Activated CD4-positive, alpha-beta T cell treated with anti-CD3 and anti-CD28 coated beads, Interleukin-2, amount 10 ng/mL, durations not matched to agents 7 days and 5 days (primary cell): ENCODE measurements at regions not wholly inside any gene's neighbourhood (a gene's known extent, or its start where the extent isn't known, plus 50 kb on each side); places are given as distances from the start of the nearest gene placed in this dataset.
A peak's percentile ranks its signal among the peaks of the same experiment; 100 is the strongest.
"Not testable (repeated sequence)": the region's sequence is repeated elsewhere in the genome, so short reads cannot be mapped to it uniquely, and the experiment has no call there.

Experiments
- CTCF ChIA-PET: fragments of 350-600 bp; sonication (Branson Sonifier 250); formaldehyde crosslinking; loops from one replicate; lab custom pipeline; 2021; ENCODE audit warnings: antibody characterized with exemption; lab: Charles Lee
- POLR2A ChIA-PET: fragments of 350-600 bp; sonication (Branson Sonifier 250); formaldehyde crosslinking; loops from one replicate; lab custom pipeline; 2021; ENCODE audit warnings: antibody characterized with exemption; lab: Charles Lee
- DNase-seq: peaks from one replicate; pipeline ENCODE4 v3.0.0-alpha.2; 2020
- H3K27ac Mint-ChIP-seq: one replicate; pipeline ENCODE4 v1.8.0; 2021; ENCODE audit warnings: mild to moderate bottlenecking, moderate library complexity, mixed read lengths
- H3K27me3 Mint-ChIP-seq: one replicate; pipeline ENCODE4 v1.8.0; 2021; ENCODE audit warnings: mixed read lengths
- H3K36me3 Mint-ChIP-seq: one replicate; pipeline ENCODE4 v1.8.0; 2021; ENCODE audit warnings: low read depth, mixed read lengths
- H3K4me1 Mint-ChIP-seq: one replicate; pipeline ENCODE4 v1.8.0; 2021; ENCODE audit warnings: mixed read lengths
- H3K4me3 Mint-ChIP-seq: one replicate; pipeline ENCODE4 v1.8.0; 2021; ENCODE audit warnings: mild to moderate bottlenecking, moderate library complexity, mixed read lengths
- H3K9me3 Mint-ChIP-seq: one replicate; pipeline ENCODE4 v1.8.0; 2021; ENCODE audit warnings: mixed read lengths

GRCh38 chr5:124902097-124902821 lies 155.8 kb upstream of the ZNF608 start:
- Mint-ChIP-seq H3K36me3 (no peaks in the 10 kb centered on the region), H3K27me3 (no peaks in the 10 kb centered on the region), H3K4me3 (no peak overlapping the region), H3K27ac (no peak overlapping the region), H3K4me1 (peaks cover 10% of the 10 kb centered on the region), H3K9me3 (no peaks in the 10 kb centered on the region)
- CTCF ChIA-PET: no interaction called here
- POLR2A ChIA-PET: no interaction called here
- DNase-seq: peak; percentile 9

GRCh38 chr5:124905256-124906130 lies 159.1 kb upstream of the ZNF608 start:
- H3K27ac Mint-ChIP-seq: no peak overlapping the region
- ChIA-PET POLR2A (no interaction called here), CTCF (no interaction called here)
- no peak for DNase-seq
- no peaks in the 10 kb centered on the region for H3K36me3 Mint-ChIP-seq
- no peak overlapping the region for H3K4me3 Mint-ChIP-seq
- peaks cover 10% of the 10 kb centered on the region for H3K4me1 Mint-ChIP-seq
- no peaks in the 10 kb centered on the region for H3K9me3 Mint-ChIP-seq
- peaks cover 2% of the 10 kb centered on the region for H3K27me3 Mint-ChIP-seq

DNA sequence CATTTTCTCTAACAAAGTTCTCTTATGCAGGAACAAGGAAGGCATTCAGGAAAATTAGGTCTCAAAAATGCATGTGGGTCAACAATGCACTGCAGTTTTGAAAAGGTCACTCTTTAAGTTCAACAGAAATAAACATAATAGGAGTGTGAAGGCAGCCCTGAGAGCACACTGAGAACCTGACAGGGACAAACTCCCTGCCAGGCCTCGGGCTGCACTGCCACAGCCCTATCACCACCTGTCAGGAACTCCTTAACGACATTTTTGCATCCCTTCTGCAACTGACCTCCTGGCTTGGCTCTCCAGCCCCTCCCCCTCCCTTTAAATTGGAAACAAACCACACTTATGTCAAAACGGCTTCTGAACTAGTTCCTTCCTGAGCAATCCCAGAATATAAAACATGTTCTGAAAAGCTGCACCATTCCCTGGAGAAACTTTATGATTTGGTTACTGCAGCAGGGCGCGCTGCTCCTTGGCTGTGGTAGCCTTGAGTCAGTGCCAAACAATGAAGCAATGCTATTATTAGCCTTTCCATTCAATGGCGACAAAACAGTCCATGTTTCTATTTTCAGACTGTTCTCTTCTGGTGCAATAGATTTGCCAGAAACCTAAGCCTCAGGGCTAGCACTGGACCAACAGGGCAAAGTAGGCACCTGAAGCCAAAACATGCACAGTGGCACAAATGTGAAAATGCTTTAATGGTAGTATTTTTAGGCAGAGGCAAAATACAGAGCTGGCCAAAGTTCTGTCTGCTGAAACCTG lies 160.1 kb upstream of the ZNF608 start:
- Mint-ChIP-seq H3K9me3 (no peaks in the 10 kb centered on the region), H3K27ac (no peak overlapping the region), H3K4me1 (peaks cover 10% of the 10 kb centered on the region), H3K27me3 (peaks cover 2% of the 10 kb centered on the region), H3K4me3 (no peak overlapping the region), H3K36me3 (no peaks in the 10 kb centered on the region)
- ChIA-PET CTCF (interaction anchor here (0.6 kb wide), 1 partner anchor 8 kb away, joined by 3 read pairs; no protein-coding TSS in a partner anchor), POLR2A (no interaction called here)
- DNase-seq: no peak

DNA sequence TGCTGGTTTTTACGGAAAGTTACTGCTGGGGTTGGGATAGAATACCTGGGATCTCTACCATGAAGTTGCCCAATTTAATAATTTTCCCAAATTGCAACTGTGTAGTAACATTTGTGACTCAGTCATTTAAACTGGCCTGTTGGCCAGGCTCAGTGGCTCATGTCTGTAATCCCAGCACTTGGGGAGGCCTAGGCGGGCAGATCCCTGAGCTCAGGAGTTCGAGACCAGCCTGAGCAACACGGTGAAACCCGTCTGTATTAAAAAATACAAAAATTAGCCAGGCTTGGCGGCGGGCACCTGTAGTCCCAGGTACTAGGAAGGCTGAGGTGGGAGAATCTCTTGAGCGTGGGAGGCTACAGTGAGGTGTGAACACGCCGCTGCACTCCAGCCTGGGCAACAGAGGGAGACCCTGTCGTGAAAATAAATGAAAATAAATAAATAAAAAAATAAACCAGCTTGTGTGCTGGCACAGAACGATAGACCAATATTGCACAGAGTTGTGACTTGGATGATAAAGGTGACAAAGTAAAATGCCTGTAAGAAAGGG lies 160.7 kb upstream of the ZNF608 start:
- Mint-ChIP-seq H3K9me3 (no peaks in the 10 kb centered on the region), H3K4me3 (no peak overlapping the region), H3K27me3 (peaks cover 2% of the 10 kb centered on the region), H3K4me1 (peaks cover 7% of the 10 kb centered on the region), H3K27ac (no peak overlapping the region), H3K36me3 (no peaks in the 10 kb centered on the region)
- no peak for DNase-seq
- CTCF ChIA-PET: interaction anchor here (0.6 to 0.7 kb wide), 2 partner anchors 8 to 295 kb away, joined by 3 to 5 read pairs; no protein-coding TSS in a partner anchor
- POLR2A ChIA-PET: no interaction called here

DNA sequence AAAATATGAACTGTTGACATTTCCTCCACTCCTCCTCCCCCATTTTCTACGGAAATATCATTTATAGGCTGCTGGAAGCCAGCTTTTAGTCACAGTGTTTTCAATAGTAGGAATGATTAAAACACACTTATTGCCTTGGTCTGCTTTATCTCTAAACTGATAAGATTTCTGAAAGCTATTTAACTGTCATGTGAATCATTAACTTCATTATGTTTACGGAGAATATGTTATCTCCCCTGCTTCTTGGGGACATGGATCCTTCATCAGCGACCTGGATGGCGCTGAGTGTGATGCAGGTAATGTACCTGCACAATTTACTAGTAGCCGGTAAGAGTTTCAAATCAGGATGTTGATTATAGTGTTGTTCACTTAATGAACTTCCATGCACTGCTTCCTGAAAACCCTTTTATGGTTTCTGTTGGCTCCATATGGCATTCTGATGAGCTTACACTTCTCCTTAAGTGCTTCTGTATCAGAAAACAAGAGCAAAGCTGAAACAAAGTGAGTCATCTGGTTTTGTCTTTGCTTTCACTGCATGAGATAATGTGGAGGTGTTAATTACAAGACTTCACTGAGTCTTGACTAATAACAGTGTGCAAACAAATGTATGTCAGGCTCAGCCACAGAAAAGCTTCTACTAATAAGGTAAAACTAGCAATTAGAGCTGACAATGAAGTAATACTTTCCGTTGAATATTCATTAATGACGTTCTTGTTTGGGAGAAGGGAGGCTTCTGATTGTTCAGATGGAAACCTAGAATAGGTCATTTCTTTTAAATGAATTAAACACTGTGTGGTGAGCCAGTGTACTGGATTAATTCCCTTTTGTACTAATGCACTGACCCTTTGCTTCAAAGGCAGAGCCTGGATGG lies 162.4 kb upstream of the ZNF608 start:
- no peak for DNase-seq
- H3K4me1 Mint-ChIP-seq: no peaks in the 10 kb centered on the region
- no peak overlapping the region for H3K27ac Mint-ChIP-seq
- H3K36me3 Mint-ChIP-seq: no peaks in the 10 kb centered on the region
- POLR2A ChIA-PET: no interaction called here
- H3K9me3 Mint-ChIP-seq: no peaks in the 10 kb centered on the region
- H3K4me3 Mint-ChIP-seq: no peak overlapping the region
- peaks cover 2% of the 10 kb centered on the region for H3K27me3 Mint-ChIP-seq
- CTCF ChIA-PET: no interaction called here

DNA sequence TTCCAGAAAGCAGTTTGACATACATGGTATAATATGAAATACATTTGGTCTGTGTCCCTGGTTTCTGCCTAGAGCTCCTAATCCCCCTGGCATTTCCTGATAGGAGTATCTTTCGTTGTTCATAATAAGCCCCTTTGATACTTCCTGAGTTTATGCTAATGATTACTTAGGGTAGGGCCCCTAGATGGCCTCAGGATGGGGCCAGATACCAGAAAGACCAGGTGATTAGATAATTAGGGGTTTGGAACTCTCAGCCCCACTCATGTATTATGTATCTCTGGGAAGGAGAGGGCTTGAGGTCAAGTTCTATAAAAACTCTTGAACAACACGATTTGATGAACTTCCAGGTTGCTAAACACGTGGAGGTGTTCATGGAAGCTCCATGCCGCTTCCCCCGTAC lies 163.3 kb upstream of the ZNF608 start:
- H3K9me3 Mint-ChIP-seq: no peaks in the 10 kb centered on the region
- peaks cover 6% of the 10 kb centered on the region for H3K27me3 Mint-ChIP-seq
- H3K4me3 Mint-ChIP-seq: no peak overlapping the region
- no peak overlapping the region for H3K27ac Mint-ChIP-seq
- H3K36me3 Mint-ChIP-seq: no peaks in the 10 kb centered on the region
- no peaks in the 10 kb centered on the region for H3K4me1 Mint-ChIP-seq
- POLR2A ChIA-PET: no interaction called here
- DNase-seq: no peak
- CTCF ChIA-PET: no interaction called here

DNA sequence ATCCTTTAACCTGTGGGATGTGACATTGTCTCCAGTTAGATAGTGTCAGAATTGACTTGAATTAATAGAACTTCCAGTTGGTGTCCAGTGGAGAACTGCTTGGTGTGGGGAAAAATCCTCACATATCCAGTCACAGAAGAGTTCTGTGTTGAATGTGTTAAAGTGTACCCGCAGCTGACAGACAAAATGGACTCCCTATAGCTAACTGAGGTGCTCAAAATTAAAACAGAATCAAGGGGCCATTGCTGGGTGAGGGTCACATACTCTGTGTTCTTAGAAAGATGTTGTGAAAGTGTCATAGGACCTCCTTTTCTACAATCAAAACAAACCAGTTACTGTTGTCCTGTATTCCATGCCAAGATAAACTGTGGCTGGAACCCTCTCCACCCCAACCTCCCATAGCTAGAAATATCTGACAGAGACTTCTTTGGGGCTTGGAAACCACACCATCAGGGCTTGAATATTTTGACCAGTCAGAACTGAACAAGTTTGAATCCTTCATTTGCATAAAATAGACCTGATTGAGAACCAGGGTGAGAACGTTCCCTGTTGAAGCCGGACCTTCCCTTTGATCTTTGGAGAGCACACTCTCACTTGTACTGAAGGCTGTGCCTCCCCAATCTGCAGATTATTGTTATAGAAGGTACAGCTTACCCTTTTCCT lies 164.0 kb upstream of the ZNF608 start:
- no peak overlapping the region for H3K4me3 Mint-ChIP-seq
- no peak for DNase-seq
- ChIA-PET CTCF (no interaction called here), POLR2A (no interaction called here)
- H3K4me1 Mint-ChIP-seq: no peaks in the 10 kb centered on the region
- no peaks in the 10 kb centered on the region for H3K9me3 Mint-ChIP-seq
- no peak overlapping the region for H3K27ac Mint-ChIP-seq
- no peaks in the 10 kb centered on the region for H3K36me3 Mint-ChIP-seq
- H3K27me3 Mint-ChIP-seq: peaks cover 6% of the 10 kb centered on the region

- Mint-ChIP-seq H3K27me3 (peaks cover 6% of the 10 kb centered on the region), H3K27ac (no peak overlapping the region), H3K4me3 (no peak overlapping the region), H3K4me1 (no peaks in the 10 kb centered on the region), H3K36me3 (no peaks in the 10 kb centered on the region), H3K9me3 (no peaks in the 10 kb centered on the region)
- ChIA-PET CTCF (no interaction called here), POLR2A (no interaction called here)
- no peak for DNase-seq
These were observed 166.3 kb upstream of the ZNF608 start for GRCh38 chr5:124912638-124913328.

DNA sequence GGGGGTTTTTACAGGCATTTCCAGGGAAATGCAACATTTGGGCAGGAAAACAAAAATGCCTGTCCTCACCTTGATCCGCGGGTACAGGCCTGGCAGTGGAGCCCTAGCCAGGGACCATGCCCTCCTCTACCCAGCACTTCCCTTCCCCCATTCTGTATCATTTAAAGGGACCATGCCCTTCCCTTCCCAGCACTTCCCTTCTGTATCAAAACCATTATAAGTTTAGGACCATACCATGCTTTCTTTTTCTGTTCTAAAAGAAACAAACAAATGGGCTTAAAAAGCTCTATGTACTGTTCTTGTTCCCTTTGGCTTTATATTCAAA lies 166.9 kb upstream of the ZNF608 start:
- DNase-seq: no peak
- Mint-ChIP-seq H3K4me1 (no peaks in the 10 kb centered on the region), H3K27me3 (peaks cover 6% of the 10 kb centered on the region), H3K27ac (no peak overlapping the region), H3K36me3 (no peaks in the 10 kb centered on the region), H3K9me3 (no peaks in the 10 kb centered on the region), H3K4me3 (no peak overlapping the region)
- CTCF ChIA-PET: no interaction called here
- POLR2A ChIA-PET: no interaction called here

DNA sequence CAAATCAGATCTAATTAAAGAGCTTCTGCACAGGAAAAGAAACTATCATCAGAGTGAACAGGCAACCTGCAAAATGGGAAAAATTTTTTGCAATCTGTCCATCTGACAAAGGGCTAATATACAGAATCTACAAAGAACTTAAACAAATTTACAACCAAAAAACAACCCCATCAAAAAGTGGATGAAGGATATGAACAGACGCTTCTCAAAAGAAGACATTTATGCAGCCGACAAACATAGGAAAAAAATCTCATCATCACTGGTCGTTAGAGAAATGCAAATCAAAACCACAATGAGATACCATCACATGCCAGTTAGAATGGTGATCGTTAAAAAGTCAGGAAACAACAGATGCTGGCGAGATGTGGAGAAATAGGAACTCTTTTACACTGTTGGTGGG lies 169.9 kb upstream of the ZNF608 start:
- POLR2A ChIA-PET, DNase-seq, H3K27me3 Mint-ChIP-seq, H3K4me1 Mint-ChIP-seq, H3K36me3 Mint-ChIP-seq, H3K4me3 Mint-ChIP-seq, CTCF ChIA-PET, H3K27ac Mint-ChIP-seq, H3K9me3 Mint-ChIP-seq: not testable (repeated sequence)

- DNase-seq: no peak
- Mint-ChIP-seq H3K4me1 (no peaks in the 10 kb centered on the region), H3K36me3 (no peaks in the 10 kb centered on the region), H3K9me3 (no peaks in the 10 kb centered on the region), H3K27ac (no peak overlapping the region), H3K27me3 (peaks cover 3% of the 10 kb centered on the region), H3K4me3 (no peak overlapping the region)
- ChIA-PET POLR2A (no interaction called here), CTCF (no interaction called here)
These were observed 172.2 kb upstream of the ZNF608 start for GRCh38 chr5:124918618-124919017.
